ENCODE measurements at regions not wholly inside any gene's neighbourhood (a gene's known extent, or its start where the extent isn't known, plus 50 kb on each side); places are given as distances from the start of the nearest gene placed in this dataset.

DNA sequence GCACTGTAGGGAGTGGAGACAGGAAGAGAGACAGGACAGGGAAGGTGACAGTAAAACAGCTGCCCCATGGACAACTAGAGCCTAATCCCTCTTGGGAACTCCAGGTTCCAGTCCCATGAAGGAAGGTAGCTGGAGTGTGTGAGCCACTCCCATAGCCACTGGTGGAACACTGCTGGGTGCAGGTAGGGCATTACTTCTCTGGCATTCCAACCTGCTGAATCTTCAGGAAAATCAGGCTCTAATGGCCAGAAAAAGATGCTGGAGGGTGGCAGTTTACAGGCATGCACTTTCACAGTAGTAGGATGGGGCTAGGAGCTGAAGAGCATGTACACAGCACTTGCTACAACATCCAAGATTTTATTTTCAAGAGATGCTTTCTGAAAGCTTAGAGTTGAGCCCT is 259.4 kb downstream of the AUH start:
- no peak for TF ChIP-seq GATA2 (IDR thresholded peaks at IDR 0.05; ENCODE audit: low read depth, low read length)
- TF ChIP-seq GATA3 (IDR thresholded peaks at IDR 0.05; ENCODE audit: low read depth, low read length), result no peak

Data from SH-SY5Y (cell line).